NCI-H774 (cell line): ENCODE measurements at regions not wholly inside any gene's neighbourhood (a gene's known extent, or its start where the extent isn't known, plus 50 kb on each side); places are given as distances from the start of the nearest gene placed in this dataset.

ENCODE experiments used
- DNase-seq: peaks from one replicate; lab custom pipeline; 2025; lab: John Stamatoyannopoulos, UW

GRCh38 chr2:150900913-150901312 lies 360.8 kb downstream of the RBM43 start:
- DNase-seq: no peak

- no peak for DNase-seq
Observed at GRCh38 chr2:150895968-150896367, 365.7 kb downstream of the RBM43 start.

- DNase-seq: no peak
Observed at GRCh38 chr2:150889141-150889540, 372.5 kb downstream of the RBM43 start.

GRCh38 chr2:150888337-150888736 lies 373.3 kb downstream of the RBM43 start:
- DNase-seq: no peak

- no peak for DNase-seq
Observed at GRCh38 chr2:150887926-150888325, 373.7 kb downstream of the RBM43 start.

GRCh38 chr2:150885774-150886386 lies 375.8 kb downstream of the RBM43 start:
- no peak for DNase-seq

- no peak for DNase-seq
Observed at GRCh38 chr2:150885236-150885635, 376.4 kb downstream of the RBM43 start.

GRCh38 chr2:150883613-150883895 lies 378.1 kb downstream of the RBM43 start:
- DNase-seq: no peak

GRCh38 chr2:150882751-150883612 lies 378.7 kb downstream of the RBM43 start:
- no peak for DNase-seq

GRCh38 chr2:150880986-150881385 lies 380.7 kb downstream of the RBM43 start:
- no peak for DNase-seq

- DNase-seq: no peak
Observed at GRCh38 chr2:150878356-150878755, 383.3 kb downstream of the RBM43 start.

GRCh38 chr2:150876251-150876950 lies 385.3 kb downstream of the RBM43 start:
- no peak for DNase-seq

GRCh38 chr2:150873396-150873772 lies 385.9 kb upstream of the RND3 start:
- no peak for DNase-seq

GRCh38 chr2:150872756-150873395 lies 385.4 kb upstream of the RND3 start:
- DNase-seq: no peak

- DNase-seq: no peak
Observed at GRCh38 chr2:150866431-150866830, 379.0 kb upstream of the RND3 start.

- no peak for DNase-seq
Observed at GRCh38 chr2:150863691-150864090, 376.2 kb upstream of the RND3 start.

- peak; percentile 53 for DNase-seq
Observed at GRCh38 chr2:150860301-150860700, 372.8 kb upstream of the RND3 start.

GRCh38 chr2:150859877-150860276 lies 372.4 kb upstream of the RND3 start:
- no peak for DNase-seq

- no peak for DNase-seq
Observed at GRCh38 chr2:150859162-150859561, 371.7 kb upstream of the RND3 start.

- no peak for DNase-seq
Observed at GRCh38 chr2:150858382-150858781, 370.9 kb upstream of the RND3 start.

- DNase-seq: no peak
Observed at GRCh38 chr2:150856596-150857281, 369.3 kb upstream of the RND3 start.

- DNase-seq: no peak
Observed at GRCh38 chr2:150853263-150853662, 365.8 kb upstream of the RND3 start.
